Motor neuron (in vitro differentiated cells): ENCODE measurements at regions not wholly inside any gene's neighbourhood (a gene's known extent, or its start where the extent isn't known, plus 50 kb on each side); places are given as distances from the start of the nearest gene placed in this dataset.
"Not testable (repeated sequence)": the region's sequence is repeated elsewhere in the genome, so short reads cannot be mapped to it uniquely, and the experiment has no call there.

Experiments used
- ATAC-seq, 8 experiments: fragments of 200-7000 bp; cut with Tn5 transposase; replicated peaks in 6 of 8; 2 replicates each; pipeline ENCODE4 v1.8.0; 2021; ENCODE audit warnings: mild to moderate bottlenecking in 8 of 8, moderate library complexity in 8 of 8
- H3K27ac ChIP-seq, 2 donors: fragments of 250-450 bp; sonication (Bioruptor Pico); 2 replicates each; pipeline ENCODE4 v1.9.0; 2021; ENCODE audit warnings: antibody characterized with exemption in 2 of 2, mild to moderate bottlenecking in 2 of 2, moderate library complexity in 1 of 2
- H3K4me1 ChIP-seq, 2 donors: fragments of 250-450 bp; sonication (Bioruptor Pico); replicated peaks in 1 of 2; 2 replicates each; pipeline ENCODE4 v1.6.1; 2021; ENCODE audit warnings: antibody characterized with exemption in 2 of 2, mild to moderate bottlenecking in 2 of 2, moderate library complexity in 1 of 2
- H3K4me3 ChIP-seq, 5 donors: fragments of 250-450 bp; sonication (Bioruptor Pico); 2 replicates each; pipeline ENCODE4 v1.9.0; 2021; ENCODE audit warnings: antibody characterized with exemption in 5 of 5, mild to moderate bottlenecking in 5 of 5, moderate library complexity in 4 of 5
- WGBS, 10 experiments: fragments of 450-650 bp; shearing (Covaris generic); methylation state at CpG; one replicate each; pipeline ENCODE4 v1.0.0; 2022; 5-methylcytosine and 5-hydroxymethylcytosine counted together
- in situ Hi-C, 9 experiments: fragments of 400-800 bp; cut with MboI; loops; one replicate each; pipeline ENCODE4 v1.15.0; 2021; ENCODE audit warnings: low sequenced_read_pairs in 9 of 9, low pct_unique_long_range_greater_than_20kb in 2 of 9; ENCODE audit not compliant: unreplicated experiment in 9 of 9

DNA sequence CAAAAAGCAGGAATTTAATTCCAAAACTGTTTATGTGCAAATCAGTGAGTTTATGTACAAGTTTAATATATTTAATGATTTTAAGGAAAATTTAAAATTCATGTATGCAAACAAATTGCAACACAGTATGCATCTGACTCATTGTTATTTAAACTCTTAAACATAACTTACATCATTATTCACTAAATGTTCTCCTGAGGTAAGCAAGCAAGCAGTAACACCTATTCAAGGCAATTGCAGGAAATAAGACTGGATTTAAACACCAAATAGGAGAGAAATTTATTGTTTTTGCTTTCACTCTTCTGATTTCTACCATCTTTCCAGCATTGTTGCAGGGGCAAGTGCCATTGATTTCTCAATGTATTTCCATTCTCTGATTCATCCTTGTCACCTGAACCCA is 239.5 kb downstream of the TFAP2A start:
- Histone ChIP-seq H3K27ac (no peak overlapping the region), H3K4me1 (peaks cover 0 to 5% of the 10 kb centered on the region in 2 donors), H3K4me3 (no peak overlapping the region)
- ATAC-seq: peak in 3 of 8 experiments; percentile 65 to 94 (median 90)
- in situ Hi-C loops: no loop called here

DNA sequence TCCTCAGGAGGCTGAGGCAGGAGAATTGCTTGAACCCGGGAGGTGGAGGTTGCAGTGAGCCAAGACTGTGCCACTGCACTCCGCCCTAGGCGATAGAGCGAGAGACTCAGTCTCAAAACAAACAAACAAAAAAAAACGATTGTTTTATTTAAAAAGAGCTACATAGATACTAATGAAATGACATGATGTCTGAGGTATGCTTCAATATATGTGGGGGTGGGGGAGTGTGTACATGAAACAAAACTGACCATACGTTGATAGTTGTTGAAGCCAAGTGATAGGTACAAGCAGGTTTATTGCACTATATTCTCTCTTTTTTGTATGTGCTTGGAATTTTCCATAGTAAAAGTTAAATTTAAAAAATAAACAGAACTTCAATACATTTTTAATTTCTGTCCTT is 240.1 kb downstream of the TFAP2A start:
- in situ Hi-C loops: no loop called here
- 0 to 100% (median 78%) methylated on average over 1 to 6 of the region's 6 CpGs for WGBS, 10 experiments
- no peak for ATAC-seq

DNA sequence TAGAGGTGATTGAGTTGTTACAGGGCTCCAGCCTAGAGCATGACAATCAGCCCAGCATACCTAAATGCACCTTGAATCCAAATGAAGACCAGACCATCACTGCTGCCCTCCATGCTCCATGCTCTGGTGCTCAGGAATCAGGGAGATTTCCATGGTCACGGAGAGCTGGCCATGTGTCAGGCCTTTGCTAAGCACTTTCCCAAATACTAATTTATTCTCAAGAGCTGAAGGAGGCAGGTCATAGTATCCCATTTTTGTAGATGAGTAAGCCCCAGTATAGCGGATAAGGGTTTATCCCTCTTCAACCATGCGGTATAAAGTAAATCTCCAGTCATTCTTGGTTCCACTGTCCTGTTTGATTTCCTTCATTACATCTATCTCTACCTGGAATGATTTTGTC is 240.8 kb downstream of the TFAP2A start:
- Histone ChIP-seq H3K27ac (no peak overlapping the region), H3K4me3 (no peak overlapping the region), H3K4me1 (peaks cover 0 to 5% of the 10 kb centered on the region in 2 donors)
- in situ Hi-C loops: no loop called here
- 57 to 100% (median 100%) methylated on average over 1 to 3 of the region's 3 CpGs; no CpG with 5 or more reads in 1 of the 10 experiments for WGBS, 10 experiments
- ATAC-seq: no peak

More for the DNA sequence above, 240.1 kb downstream of the TFAP2A start:
- Histone ChIP-seq H3K4me3 (no peak overlapping the region), H3K27ac (no peak overlapping the region), H3K4me1 (peaks cover 0 to 5% of the 10 kb centered on the region in 2 donors)

DNA sequence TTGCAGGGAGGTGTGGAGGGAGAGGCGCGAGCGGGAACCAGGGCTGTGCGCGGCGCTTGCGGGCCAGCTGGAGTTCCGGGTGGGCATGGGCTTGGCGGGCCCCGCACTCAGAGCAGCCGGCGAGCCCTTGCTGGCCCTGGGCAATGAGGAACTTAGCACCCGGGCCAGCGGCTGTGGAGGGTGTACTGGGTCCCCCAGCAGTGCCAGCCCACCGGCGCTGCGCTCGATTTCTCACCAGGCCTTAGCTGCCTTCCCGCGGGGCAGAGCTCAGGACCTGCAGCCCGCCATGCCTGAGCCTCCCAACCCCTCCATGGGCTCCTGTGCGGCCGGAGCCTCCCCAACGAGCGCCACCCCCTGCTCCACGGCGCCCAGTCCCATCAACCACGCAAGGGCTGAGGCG is 243.2 kb downstream of the TFAP2A start:
- in situ Hi-C loops, ATAC-seq, H3K4me3 ChIP-seq, H3K27ac ChIP-seq, H3K4me1 ChIP-seq: not testable (repeated sequence)
- 97 to 100% (median 98%) methylated on average over 1 to 8 of the region's 29 CpGs; no CpG with 5 or more reads in 7 of the 10 experiments for WGBS, 10 experiments

DNA sequence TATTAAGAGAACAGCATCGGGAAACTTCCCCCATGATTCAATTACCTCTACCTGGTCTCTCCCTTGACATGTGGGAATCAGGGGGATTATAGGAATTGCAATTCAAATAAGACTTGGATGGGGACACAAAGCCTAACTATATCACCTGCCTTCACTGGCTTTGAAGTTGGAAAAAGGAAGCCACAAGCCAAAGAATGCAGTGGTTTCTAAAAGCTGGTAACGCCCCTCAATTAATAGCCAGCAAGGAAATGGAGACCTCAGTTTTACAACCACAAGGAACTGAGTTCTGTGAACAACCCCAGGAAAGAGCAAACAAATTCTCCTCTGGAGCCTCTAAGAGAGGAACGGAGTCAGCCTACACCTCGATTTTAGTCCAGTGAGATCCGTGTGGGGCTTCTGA is 244.1 kb downstream of the TFAP2A start:
- no peak for ATAC-seq
- in situ Hi-C loops: no loop called here
- no peak overlapping the region for H3K27ac ChIP-seq
- H3K4me1 ChIP-seq: peaks cover 0 to 5% of the 10 kb centered on the region in 2 donors
- WGBS, 10 experiments: 17 to 96% (median 86%) methylated on average over 2 to 5 of the region's 5 CpGs; no CpG with 5 or more reads in 3 of the 10 experiments
- H3K4me3 ChIP-seq: no peak overlapping the region

DNA sequence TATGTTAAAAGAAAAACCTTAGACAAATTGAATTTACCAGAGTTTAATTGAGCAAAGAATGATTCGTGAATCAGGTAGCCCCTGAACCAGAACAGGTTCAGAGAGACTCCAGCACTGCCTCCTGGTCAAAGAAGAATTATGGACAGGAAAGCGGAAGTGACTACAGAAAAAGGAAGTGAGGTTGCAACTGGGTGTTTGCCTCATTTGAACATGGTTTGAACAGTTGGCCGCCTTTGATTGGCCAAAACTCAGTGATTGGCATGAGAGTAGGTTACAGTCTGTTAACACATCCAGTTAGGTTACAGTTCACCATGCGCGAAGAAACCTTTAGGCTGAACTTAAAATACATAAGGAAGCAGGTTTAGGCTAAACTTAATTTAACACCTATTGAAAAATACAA is 248.8 kb downstream of the TFAP2A start:
- WGBS, 10 experiments: 49 to 100% (median 94%) methylated on average over 1 to 5 of the region's 5 CpGs; no CpG with 5 or more reads in 1 of the 10 experiments
- no peaks in the 10 kb centered on the region for H3K4me1 ChIP-seq
- ATAC-seq: no peak
- in situ Hi-C loops: no loop called here
- H3K4me3 ChIP-seq: no peak overlapping the region
- H3K27ac ChIP-seq: no peak overlapping the region

DNA sequence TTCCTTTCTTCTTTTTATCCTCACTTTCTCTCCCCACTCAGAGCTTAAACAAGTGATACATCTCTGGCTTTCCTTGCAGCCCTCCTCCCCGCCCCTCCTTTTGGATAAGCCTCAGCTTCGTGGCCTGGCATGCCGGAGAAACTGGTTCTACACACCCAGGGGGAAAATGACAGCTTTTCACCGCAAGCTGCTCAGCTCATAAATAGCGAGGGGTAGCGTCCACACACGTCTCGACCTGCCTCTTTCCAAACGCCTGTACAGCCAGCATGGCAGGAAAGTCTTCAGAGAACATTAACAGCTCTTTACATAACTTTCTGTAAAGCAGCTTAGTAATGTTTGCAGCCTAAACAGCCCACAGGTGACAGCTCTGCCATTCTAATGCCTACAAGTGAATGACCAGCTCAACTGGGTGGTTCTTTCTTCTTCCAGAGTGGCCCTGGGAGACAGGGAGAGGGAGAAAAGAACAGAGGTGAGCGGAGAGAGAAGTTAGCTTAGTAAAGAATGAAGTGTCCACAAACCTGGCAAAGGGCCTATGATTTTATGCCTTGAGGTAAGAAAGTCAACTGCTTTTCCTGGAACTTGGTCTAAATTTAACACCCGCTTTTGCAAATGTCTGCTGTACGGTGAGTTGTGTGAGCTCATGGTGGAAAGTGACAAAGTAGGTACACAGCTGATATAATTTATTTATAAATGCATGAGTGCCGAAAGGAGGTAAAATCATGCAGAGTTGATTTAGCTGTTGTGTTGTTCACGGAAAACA is 251.5 kb downstream of the TFAP2A start:
- in situ Hi-C loops: no loop called here
- ATAC-seq: peak in 2 of 8 experiments; percentile 65 to 70
- H3K4me3 ChIP-seq: no peak overlapping the region
- H3K4me1 ChIP-seq: no peaks in the 10 kb centered on the region
- WGBS, 10 experiments: 24 to 100% (median 84%) methylated on average over 1 to 11 of the region's 14 CpGs
- H3K27ac ChIP-seq: no peak overlapping the region

DNA sequence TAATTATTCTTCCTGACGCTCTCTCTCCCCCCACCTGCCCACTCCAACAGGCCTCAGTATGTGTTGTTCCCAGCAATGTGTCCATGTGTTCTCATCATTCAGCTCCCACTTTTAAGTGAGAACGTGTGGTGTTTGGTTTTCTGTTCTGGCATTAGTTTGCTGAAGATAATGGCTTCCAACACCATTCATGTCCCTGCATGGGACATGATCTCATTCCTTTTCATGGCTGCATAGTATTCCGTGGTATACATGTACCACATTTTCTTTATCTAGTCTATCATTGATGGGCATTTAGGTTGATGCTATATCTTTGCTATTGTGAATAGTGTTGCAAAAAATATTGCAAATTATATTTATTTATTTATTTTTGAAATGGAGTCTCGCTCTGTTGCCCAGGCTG is 258.0 kb downstream of the TFAP2A start:
- ATAC-seq: no peak
- in situ Hi-C loops: no loop called here
- 33 to 100% (median 83%) methylated on average over 1 to 4 of the region's 4 CpGs; no CpG with 5 or more reads in 1 of the 10 experiments for WGBS, 10 experiments
- H3K4me3 ChIP-seq: no peak overlapping the region
- H3K4me1 ChIP-seq: no peaks in the 10 kb centered on the region
- no peak overlapping the region for H3K27ac ChIP-seq

DNA sequence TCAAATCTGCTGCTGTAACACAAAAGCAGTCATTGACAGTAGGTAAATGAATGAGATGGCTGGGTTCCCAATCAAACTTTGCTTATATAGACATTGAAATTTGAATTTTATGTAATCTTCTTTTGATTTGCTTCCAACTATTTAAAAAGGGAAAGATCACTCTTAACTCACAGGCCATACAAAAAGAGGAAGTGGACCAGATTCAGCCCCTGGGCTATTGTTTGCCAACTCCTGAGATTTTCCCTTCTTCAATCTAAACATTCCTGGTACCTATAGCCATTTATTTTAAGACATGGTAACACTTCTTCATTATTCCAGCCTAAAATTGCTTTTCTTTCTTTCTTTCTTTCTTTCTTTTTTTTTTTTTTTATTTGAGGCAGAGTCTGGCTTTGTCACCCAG is 260.6 kb downstream of the TFAP2A start:
- ATAC-seq: no peak
- in situ Hi-C loops: no loop called here
- no peak overlapping the region for H3K27ac ChIP-seq
- peaks cover 0 to 5% of the 10 kb centered on the region in 2 donors for H3K4me1 ChIP-seq
- H3K4me3 ChIP-seq: no peak overlapping the region

DNA sequence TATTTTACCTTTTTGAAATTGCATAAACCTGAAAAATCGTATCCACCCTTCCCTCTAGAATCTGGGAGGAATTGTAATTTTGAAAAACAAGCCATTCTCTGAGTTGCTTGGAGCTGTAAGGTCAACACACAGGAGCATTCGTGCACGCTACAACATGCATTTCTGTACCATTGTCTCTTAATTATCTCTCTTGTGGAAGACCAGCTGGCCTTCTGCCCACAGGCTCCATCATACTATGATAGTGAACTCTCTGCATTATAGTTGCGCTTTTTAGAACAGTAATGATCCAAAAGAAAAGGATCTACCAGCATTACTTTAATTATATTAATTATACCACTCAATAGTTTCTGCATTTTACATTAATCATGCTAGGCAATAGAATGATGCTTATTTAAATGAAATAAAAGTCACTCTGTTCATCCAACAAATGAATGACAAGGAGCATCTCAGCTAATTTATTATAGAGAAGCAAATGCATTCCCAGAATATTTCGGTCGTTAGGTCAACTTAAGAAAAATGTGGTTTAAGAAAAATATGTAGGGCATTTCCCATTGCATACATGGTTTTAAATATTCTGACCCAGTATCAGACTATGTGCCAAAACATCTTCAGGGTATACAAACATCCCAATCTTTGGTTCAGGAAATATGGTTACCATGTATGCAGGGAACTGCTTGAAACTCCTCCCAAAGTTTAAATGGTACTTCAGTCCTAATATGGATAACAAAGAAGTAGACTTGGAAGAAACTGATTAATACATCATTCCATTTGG is 263.5 kb downstream of the TFAP2A start:
- WGBS, 10 experiments: 3 to 97% (median 78%) methylated on average over 2 to 6 of the region's 6 CpGs; no CpG with 5 or more reads in 1 of the 10 experiments
- in situ Hi-C loops: no loop called here
- peak in 3 of 8 experiments; percentile 20 to 57 (median 45) for ATAC-seq
- Histone ChIP-seq H3K4me3 (no peak overlapping the region), H3K4me1 (peaks cover 3 to 13% of the 10 kb centered on the region in 2 donors), H3K27ac (no peak overlapping the region)

DNA sequence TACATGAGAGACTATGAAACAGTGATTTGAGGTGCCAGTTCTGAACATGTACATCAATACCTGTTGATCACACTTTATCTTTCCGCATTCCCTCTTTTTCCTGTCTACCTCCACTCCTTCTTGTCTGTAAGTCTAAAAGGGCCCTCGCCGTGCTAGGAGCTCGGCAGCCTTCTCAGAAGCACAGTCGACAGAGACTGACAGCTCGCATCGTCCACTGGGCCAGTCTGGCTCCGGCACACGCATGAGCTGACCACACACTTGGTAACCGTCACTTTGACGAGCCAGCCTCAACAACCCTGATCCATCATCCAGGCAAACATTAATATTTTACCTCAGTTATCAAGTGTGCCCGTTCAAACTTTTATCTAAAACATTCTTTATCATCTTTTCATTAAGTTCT is 265.3 kb downstream of the TFAP2A start:
- no peak overlapping the region for H3K27ac ChIP-seq
- H3K4me1 ChIP-seq: peaks cover 3 to 13% of the 10 kb centered on the region in 2 donors
- whole genome bisulfite sequencing, 10 experiments: 47 to 100% (median 81%) methylated on average over 1 to 8 of the region's 12 CpGs; no CpG with 5 or more reads in 1 of the 10 experiments
- no peak for ATAC-seq
- in situ Hi-C loops: no loop called here
- no peak overlapping the region for H3K4me3 ChIP-seq

DNA sequence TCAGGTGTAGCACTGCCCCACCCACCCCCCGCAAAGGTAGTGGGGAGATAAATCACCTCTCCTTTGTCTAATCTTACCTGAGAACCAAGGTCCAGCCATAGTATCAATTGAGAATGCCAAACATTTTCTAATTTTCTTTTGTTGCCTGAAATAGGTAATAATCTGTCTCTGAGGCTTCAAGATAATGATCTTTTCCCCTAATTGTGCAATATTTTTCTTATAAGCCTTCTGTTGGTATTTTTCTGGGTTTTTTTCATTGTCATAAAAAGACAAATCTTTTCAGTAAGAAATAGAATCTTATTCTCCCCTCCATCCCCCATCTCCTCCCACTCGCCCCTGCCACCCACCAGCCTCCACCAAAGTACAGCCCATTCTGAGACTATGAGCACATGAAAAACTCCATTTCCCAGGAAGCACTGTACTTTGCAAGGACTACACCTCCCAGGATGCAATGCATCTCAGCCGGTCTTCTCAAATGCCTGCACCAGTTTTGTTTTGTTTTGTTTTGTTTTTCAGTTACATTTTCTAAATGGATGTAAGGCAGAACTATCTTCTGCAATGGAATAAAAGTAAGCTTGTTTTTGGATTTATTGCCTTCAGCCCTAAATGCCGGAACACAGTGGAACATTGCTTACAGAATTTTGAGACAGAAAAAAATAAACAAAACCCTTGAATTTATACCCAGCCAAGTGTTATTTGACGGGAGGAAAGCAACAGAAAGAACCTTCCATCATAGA is 268.0 kb downstream of the TFAP2A start:
- peak overlapping the region in 4 of 5 donors; percentile 18 to 35 (median 22) for H3K4me3 ChIP-seq
- in situ Hi-C loops: no loop called here
- ATAC-seq: peak; percentile 57 to 93 (median 74)
- WGBS, 10 experiments: 0 to 63% (median 21%) methylated on average over 1 to 5 of the region's 5 CpGs; no CpG with 5 or more reads in 1 of the 10 experiments
- H3K4me1 ChIP-seq: peaks cover 3 to 13% of the 10 kb centered on the region in 2 donors
- H3K27ac ChIP-seq: no peak overlapping the region

DNA sequence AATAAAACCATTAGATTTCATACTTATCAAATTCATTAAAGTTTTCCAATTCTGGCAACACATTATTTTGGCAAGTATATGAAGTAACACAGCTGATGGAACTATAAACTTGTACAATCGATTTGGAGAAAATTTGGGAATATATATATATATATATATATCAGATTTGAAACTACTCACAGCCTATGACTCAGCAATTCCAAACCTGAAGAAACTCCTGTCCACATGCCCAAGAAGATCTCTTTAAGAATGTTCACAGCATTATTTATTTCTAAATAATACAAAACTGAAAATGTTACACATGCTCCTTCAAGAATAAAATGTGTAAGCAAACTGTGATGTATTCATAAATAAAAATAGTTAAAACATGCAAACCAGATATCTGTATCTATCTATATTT is 270.1 kb downstream of the TFAP2A start:
- no peak for ATAC-seq
- Histone ChIP-seq H3K4me3 (no peak overlapping the region), H3K4me1 (peaks cover 3 to 8% of the 10 kb centered on the region in 2 donors), H3K27ac (no peak overlapping the region)
- 0 to 100% (median 34%) methylated on average over 1 of the region's 1 CpG; no CpG with 5 or more reads in 4 of the 10 experiments for WGBS, 10 experiments
- in situ Hi-C loops: no loop called here
